ENCODE measurements at regions not wholly inside any gene's neighbourhood (a gene's known extent, or its start where the extent isn't known, plus 50 kb on each side); places are given as distances from the start of the nearest gene placed in this dataset.

GRCh38 chr11:70695086-70695960 lies 297.0 kb downstream of the CTTN start:
- no peaks in the 10 kb centered on the region for H3K27me3 ChIP-seq (ENCODE audit: control insufficient read depth in 4 of 4, insufficient read depth in 4 of 4, low read length in 3 of 4)
- no peaks in the 10 kb centered on the region for H3K4me1 ChIP-seq (ENCODE audit: control insufficient read depth in 4 of 4, insufficient read depth in 4 of 4, low read length in 3 of 4)
- no peak for TF ChIP-seq NR2F2 (IDR thresholded peaks at IDR 0.05)
- TF ChIP-seq SP1 (IDR thresholded peaks at IDR 0.05), result no peak
- TF ChIP-seq YY1 (IDR thresholded peaks at IDR 0.05), result no peak
- TF ChIP-seq MAX (IDR thresholded peaks at IDR 0.05), result no peak
- H3K9ac ChIP-seq (ENCODE audit: low read depth in 1 of 2, low read length in 2 of 2), result no peak overlapping the region
- WGBS, result 95% methylated on average over 13 of the region's 13 CpGs
- DNase-seq (ENCODE audit: low spot score), result no peak
- H3K4me3 ChIP-seq (ENCODE audit: low read depth in 1 of 3, low read length in 3 of 3), result no peak overlapping the region
- no peaks in the 10 kb centered on the region for H3K9me3 ChIP-seq (ENCODE audit: control insufficient read depth in 4 of 4, low read length in 3 of 4)
- no peak overlapping the region for H3K27ac ChIP-seq (ENCODE audit: low read depth in 1 of 2, low read length in 2 of 2)
- peaks cover 0 to 12% (median 4%) of the 10 kb centered on the region in 4 donors for H3K36me3 ChIP-seq (ENCODE audit: control insufficient read depth in 4 of 4, insufficient read depth in 3 of 4, low read depth in 1 of 4, low read length in 3 of 4)

GRCh38 chr11:70696076-70696475 lies 297.7 kb downstream of the CTTN start:
- Histone ChIP-seq H3K4me1 (ENCODE audit: control insufficient read depth in 4 of 4, insufficient read depth in 4 of 4, low read length in 3 of 4) (no peaks in the 10 kb centered on the region), H3K4me3 (ENCODE audit: low read depth in 1 of 3, low read length in 3 of 3) (no peak overlapping the region), H3K27ac (ENCODE audit: low read depth in 1 of 2, low read length in 2 of 2) (no peak overlapping the region), H3K27me3 (ENCODE audit: control insufficient read depth in 4 of 4, insufficient read depth in 4 of 4, low read length in 3 of 4) (no peaks in the 10 kb centered on the region), H3K9ac (ENCODE audit: low read depth in 1 of 2, low read length in 2 of 2) (no peak overlapping the region), H3K9me3 (ENCODE audit: control insufficient read depth in 4 of 4, low read length in 3 of 4) (no peaks in the 10 kb centered on the region), H3K36me3 (ENCODE audit: control insufficient read depth in 4 of 4, insufficient read depth in 3 of 4, low read depth in 1 of 4, low read length in 3 of 4) (peaks cover 0 to 12% (median 4%) of the 10 kb centered on the region in 4 donors)
- DNase-seq (ENCODE audit: low spot score), result no peak
- TF ChIP-seq ZBTB33 (IDR thresholded peaks at IDR 0.05) (no peak), NR2F2 (IDR thresholded peaks at IDR 0.05) (no peak), YY1 (IDR thresholded peaks at IDR 0.05) (no peak), REST (IDR thresholded peaks at IDR 0.05) (no peak), HNF4G (IDR thresholded peaks at IDR 0.05) (no peak), GABPA (IDR thresholded peaks at IDR 0.05 in 1 of 2, conservative IDR thresholded peaks at IDR 0.05 in 1 of 2) (no peak), CTCF (IDR thresholded peaks at IDR 0.05; ENCODE audit: low read depth, low read length, missing input control) (no peak)

Measured in liver (tissue), 8 donors.